ENCODE measurements at regions not wholly inside any gene's neighbourhood (a gene's known extent, or its start where the extent isn't known, plus 50 kb on each side); places are given as distances from the start of the nearest gene placed in this dataset.

- Histone ChIP-seq H3K4me1 (ENCODE audit: control insufficient read depth, insufficient read depth, low read length) (no peaks in the 10 kb centered on the region), H3K4me2 (ENCODE audit: control insufficient read depth, insufficient read depth) (no peak overlapping the region), H3K36me3 (ENCODE audit: control insufficient read depth in 2 of 2, insufficient read depth in 2 of 2, low read length in 1 of 2) (no peaks in the 10 kb centered on the region), H3K4me3 (no peak overlapping the region), H4K20me1 (ENCODE audit: control insufficient read depth, insufficient read depth) (no peaks in the 10 kb centered on the region), H3K79me2 (ENCODE audit: control insufficient read depth, insufficient read depth, low read length) (no peaks in the 10 kb centered on the region), H3K27ac (ENCODE audit: control insufficient read depth, insufficient read depth) (no peak overlapping the region), H2AFZ (ENCODE audit: control insufficient read depth, low read depth, low read length) (no peak overlapping the region), H3K9me3 (replicated peaks; ENCODE audit: control insufficient read depth, insufficient read depth, low read length) (no peaks in the 10 kb centered on the region), H3K27me3 (replicated peaks in 1 of 2; ENCODE audit: control insufficient read depth in 2 of 2, insufficient read depth in 2 of 2, low read length in 1 of 2) (peaks cover 1 to 4% of the 10 kb centered on the region in 2 experiments; a peak in 2 of 4 replicates), H3K9ac (ENCODE audit: control insufficient read depth, insufficient read depth, low read length) (no peak overlapping the region)
- no TSS peak for BruUV-seq (replicated peaks)
- ChIA-PET RAD21 (ENCODE audit: unreplicated experiment) (no interaction called here), POLR2A (no interaction called here), CTCF (interaction anchor here (0.7 kb wide), 1 partner anchor 19 kb away, joined by 3 read pairs; no protein-coding TSS in a partner anchor), SMC1A (ENCODE audit: uncharacterized antibody, unreplicated experiment) (no interaction called here)
- 24% methylated on average over 6 of the region's 6 CpGs for WGBS (ENCODE audit: insufficient coverage, insufficient replicate concordance, low lambda C conversion rate, missing lambda C conversion rate)
- FAIRE-seq (no peak), ATAC-seq (no peak), DNase-seq (ENCODE audit: low read depth, low spot score) (no peak)
- in situ Hi-C loops (cut with MboI): no loop called here
- intact Hi-C loops (cut with micrococcal nuclease; ENCODE audit: unreplicated experiment): loop anchor here (1.0 kb wide), 1 partner anchor 22 kb away; no protein-coding TSS in a partner anchor
- TF ChIP-seq HDAC2 (IDR thresholded peaks at IDR 0.05): no peak
- TF ChIP-seq CBX5 (IDR thresholded peaks at IDR 0.05; ENCODE audit: low read depth): no peak
- TF ChIP-seq POLR2AphosphoS2 (IDR thresholded peaks at IDR 0.05; ENCODE audit: low read depth, low read length): no peak
- no peak for TF ChIP-seq TAF1 (IDR thresholded peaks at IDR 0.05; ENCODE audit: borderline replicate concordance, low read depth, low read length)
- no peak for TF ChIP-seq NR2C1 (IDR thresholded peaks at IDR 0.05)
- no peak for TF ChIP-seq ZNF24 (IDR thresholded peaks at IDR 0.05)
- TF ChIP-seq EZH2 (IDR thresholded peaks at IDR 0.05; ENCODE audit: borderline replicate concordance, control insufficient read depth, low read depth, low read length): no peak
- TF ChIP-seq, protein P1, sequence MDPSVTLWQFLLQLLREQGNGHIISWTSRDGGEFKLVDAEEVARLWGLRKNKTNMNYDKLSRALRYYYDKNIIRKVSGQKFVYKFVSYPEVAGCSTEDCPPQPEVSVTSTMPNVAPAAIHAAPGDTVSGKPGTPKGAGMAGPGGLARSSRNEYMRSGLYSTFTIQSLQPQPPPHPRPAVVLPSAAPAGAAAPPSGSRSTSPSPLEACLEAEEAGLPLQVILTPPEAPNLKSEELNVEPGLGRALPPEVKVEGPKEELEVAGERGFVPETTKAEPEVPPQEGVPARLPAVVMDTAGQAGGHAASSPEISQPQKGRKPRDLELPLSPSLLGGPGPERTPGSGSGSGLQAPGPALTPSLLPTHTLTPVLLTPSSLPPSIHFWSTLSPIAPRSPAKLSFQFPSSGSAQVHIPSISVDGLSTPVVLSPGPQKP (IDR thresholded peaks at IDR 0.05; ENCODE audit: low read depth, low read length): no peak
- no peak for TF ChIP-seq MYB (IDR thresholded peaks at IDR 0.05; ENCODE audit: borderline replicate concordance, low read depth, low read length)
- TF ChIP-seq HCFC1 (IDR thresholded peaks at IDR 0.05; ENCODE audit: low read length): no peak
- TF ChIP-seq MTA2 (IDR thresholded peaks at IDR 0.05; ENCODE audit: low read depth): no peak
- TF ChIP-seq RELA (IDR thresholded peaks at IDR 0.05; ENCODE audit: borderline replicate concordance, partially characterized antibody): no peak
- TF ChIP-seq, protein P2, sequence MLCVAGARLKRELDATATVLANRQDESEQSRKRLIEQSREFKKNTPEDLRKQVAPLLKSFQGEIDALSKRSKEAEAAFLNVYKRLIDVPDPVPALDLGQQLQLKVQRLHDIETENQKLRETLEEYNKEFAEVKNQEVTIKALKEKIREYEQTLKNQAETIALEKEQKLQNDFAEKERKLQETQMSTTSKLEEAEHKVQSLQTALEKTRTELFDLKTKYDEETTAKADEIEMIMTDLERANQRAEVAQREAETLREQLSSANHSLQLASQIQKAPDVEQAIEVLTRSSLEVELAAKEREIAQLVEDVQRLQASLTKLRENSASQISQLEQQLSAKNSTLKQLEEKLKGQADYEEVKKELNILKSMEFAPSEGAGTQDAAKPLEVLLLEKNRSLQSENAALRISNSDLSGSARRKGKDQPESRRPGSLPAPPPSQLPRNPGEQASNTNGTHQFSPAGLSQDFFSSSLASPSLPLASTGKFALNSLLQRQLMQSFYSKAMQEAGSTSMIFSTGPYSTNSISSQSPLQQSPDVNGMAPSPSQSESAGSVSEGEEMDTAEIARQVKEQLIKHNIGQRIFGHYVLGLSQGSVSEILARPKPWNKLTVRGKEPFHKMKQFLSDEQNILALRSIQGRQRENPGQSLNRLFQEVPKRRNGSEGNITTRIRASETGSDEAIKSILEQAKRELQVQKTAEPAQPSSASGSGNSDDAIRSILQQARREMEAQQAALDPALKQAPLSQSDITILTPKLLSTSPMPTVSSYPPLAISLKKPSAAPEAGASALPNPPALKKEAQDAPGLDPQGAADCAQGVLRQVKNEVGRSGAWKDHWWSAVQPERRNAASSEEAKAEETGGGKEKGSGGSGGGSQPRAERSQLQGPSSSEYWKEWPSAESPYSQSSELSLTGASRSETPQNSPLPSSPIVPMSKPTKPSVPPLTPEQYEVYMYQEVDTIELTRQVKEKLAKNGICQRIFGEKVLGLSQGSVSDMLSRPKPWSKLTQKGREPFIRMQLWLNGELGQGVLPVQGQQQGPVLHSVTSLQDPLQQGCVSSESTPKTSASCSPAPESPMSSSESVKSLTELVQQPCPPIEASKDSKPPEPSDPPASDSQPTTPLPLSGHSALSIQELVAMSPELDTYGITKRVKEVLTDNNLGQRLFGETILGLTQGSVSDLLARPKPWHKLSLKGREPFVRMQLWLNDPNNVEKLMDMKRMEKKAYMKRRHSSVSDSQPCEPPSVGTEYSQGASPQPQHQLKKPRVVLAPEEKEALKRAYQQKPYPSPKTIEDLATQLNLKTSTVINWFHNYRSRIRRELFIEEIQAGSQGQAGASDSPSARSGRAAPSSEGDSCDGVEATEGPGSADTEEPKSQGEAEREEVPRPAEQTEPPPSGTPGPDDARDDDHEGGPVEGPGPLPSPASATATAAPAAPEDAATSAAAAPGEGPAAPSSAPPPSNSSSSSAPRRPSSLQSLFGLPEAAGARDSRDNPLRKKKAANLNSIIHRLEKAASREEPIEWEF (IDR thresholded peaks at IDR 0.05; ENCODE audit: insufficient replicate concordance, low read depth, low read length): no peak
- no peak for TF ChIP-seq RBBP5 (conservative IDR thresholded peaks at IDR 0.05)
- TF ChIP-seq MEF2A (IDR thresholded peaks at IDR 0.05; ENCODE audit: insufficient read depth, low read depth, low read length): no peak
- TF ChIP-seq KDM1A (IDR thresholded peaks at IDR 0.05; ENCODE audit: borderline replicate concordance): no peak
- no peak for TF ChIP-seq ZBED1 (IDR thresholded peaks at IDR 0.05; ENCODE audit: borderline replicate concordance)
- TF ChIP-seq BCL11A (IDR thresholded peaks at IDR 0.05; ENCODE audit: low read depth, low read length): no peak
- TF ChIP-seq NFIC (IDR thresholded peaks at IDR 0.05; ENCODE audit: low read depth, low read length): no peak
- no peak for TF ChIP-seq SREBF1 (IDR thresholded peaks at IDR 0.05; ENCODE audit: low read length)
These were observed 148.3 kb downstream of the KCNA5 start for GRCh38 chr12:5191803-5192538.

All from GM12878 (cell line).